Left lobe of liver (tissue), 2 donors: ENCODE measurements at regions not wholly inside any gene's neighbourhood (a gene's known extent, or its start where the extent isn't known, plus 50 kb on each side); places are given as distances from the start of the nearest gene placed in this dataset.
"Not testable (repeated sequence)": the region's sequence is repeated elsewhere in the genome, so short reads cannot be mapped to it uniquely, and the experiment has no call there.

Source experiments
- ATAC-seq: fragments of 200-7000 bp; cut with Tn5 transposase; one replicate; pipeline ENCODE4 v1.9.1; 2020; ENCODE audit warnings: mild to moderate bottlenecking, moderate library complexity
- DNase-seq: peaks from one replicate; pipeline ENCODE4 v3.0.0-alpha.2; 2020; ENCODE audit warnings: low spot score
- donor health status: DM: no; HTN: no; CAD: no; lungs with moderate emphysema.
- donor health status: DM: no; HTN: yes; CAD: no.

DNA sequence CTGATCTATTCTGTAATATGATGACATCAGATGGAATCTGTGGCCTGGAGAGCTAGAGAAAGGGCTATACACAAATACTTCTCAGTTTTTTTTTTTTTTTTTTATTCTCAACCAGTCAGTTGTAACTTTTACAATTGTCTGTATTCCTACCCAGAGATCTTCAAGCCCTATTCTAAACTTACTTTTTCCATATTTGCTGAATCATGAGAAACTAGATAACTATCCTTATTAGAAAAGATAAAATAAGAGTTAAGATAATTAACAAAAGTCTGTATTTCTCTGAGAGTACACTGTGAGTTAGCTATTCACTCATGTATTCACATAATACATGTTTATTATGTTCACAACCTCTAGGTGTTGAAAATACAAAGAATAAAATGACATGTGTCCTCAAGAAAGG lies 1575.9 kb downstream of the EFNA5 start:
- DNase-seq (no peak), ATAC-seq (no peak)

DNA sequence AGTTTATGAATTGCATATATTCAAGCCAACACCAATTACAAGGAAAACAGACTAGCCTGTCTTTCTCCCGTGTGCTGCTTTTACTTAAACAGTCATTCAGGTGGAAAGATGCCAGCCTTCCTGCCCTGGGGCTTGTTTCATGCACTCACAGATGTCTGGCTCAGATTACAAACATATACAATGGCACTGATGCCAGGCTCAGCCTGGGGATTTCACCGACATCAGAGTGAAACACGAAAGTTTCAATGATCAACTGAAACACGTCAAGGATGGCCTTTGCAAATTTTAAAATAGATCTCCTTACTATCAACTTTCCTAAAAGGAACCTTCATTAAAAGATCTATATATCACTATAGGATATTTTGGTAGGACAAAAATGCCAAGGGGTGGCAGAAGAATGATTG lies 1576.5 kb downstream of the EFNA5 start:
- DNase-seq (no peak), ATAC-seq (no peak)

GRCh38 chr5:106093134-106093533 lies 1577.6 kb downstream of the EFNA5 start:
- DNase-seq: no peak
- ATAC-seq: no peak

DNA sequence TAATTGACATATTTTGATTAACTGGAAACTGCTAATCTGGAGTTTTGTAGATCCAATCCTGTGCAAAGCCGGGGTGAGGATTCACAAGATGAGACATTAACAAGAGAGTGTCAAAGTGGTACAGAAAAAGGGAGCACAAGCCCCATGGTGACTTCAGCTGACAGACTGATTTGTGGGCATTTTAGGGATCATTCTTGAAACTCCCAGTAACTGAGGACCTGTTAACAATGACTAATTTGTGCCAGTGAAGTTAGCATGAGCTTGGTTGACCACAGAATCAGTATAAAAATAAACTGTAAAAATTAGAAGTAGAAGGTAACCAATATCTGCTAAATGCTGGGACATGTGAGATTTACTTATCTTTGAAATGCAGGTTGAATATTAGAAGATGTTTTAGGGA lies 1578.3 kb downstream of the EFNA5 start:
- DNase-seq (no peak), ATAC-seq (no peak)

DNA sequence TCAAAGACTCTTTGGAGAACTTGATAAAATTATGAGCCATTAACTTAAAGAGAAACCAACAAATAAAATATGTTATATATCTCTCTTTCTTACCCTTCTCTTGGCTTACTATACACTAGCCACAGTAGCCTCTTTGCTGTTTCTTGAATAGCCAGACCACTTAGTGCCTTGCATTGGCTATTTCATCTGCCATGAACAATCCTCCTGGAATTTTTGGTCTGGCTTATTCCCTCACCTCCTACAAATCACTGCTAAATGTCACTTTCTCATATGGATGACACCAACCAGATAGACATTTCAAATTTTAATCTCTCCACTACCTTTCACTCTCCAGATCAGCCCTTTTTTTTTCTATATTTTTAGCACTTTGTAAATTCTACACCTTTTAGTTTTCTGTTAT lies 1581.7 kb downstream of the EFNA5 start:
- DNase-seq: no peak
- ATAC-seq: no peak

- DNase-seq: no peak
- ATAC-seq: no peak
These were observed 1582.3 kb downstream of the EFNA5 start for GRCh38 chr5:106088462-106088861.

DNA sequence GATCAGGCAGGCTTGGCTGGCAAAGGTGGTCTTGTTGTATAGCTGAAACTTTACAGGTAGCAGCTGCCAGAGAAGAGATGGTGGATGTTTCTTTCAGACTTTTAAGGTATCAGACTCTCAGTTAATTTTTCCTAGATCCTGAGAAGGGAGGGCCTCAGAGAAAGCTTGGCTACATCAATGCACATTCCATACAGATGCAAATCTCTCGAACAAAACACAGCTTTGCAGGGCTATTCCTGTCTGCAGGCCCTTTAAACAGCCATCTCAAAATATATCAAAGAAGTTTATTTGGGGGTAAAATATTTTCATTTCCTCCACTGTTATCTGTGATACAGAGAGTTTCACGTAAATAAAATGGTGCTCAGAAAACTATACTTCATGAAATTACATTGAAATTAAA lies 1584.4 kb downstream of the EFNA5 start:
- no peak for DNase-seq
- ATAC-seq: no peak

GRCh38 chr5:106085556-106085955 lies 1585.2 kb downstream of the EFNA5 start:
- DNase-seq: no peak

DNA sequence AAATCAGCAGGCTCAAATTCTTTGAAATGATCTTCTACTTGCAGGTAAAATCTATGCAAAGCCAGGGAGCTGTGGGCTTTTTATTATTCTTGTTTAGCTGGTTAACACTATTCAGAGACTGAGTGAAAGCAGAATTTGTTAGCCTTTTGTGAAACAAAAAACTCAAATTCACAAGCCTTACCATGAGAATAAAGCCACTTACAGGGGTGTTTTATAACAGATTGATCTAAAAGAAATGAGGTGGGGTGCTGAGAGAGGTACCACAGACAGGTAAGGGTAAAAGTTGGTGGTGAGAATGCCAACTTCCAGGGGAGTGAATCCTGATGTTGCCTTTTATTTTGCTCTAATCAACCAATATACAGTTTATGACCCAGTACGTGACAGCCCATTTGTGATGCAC lies 1585.6 kb downstream of the EFNA5 start:
- no peak for ATAC-seq
- DNase-seq: no peak

More at GRCh38 chr5:106085556-106085955, 1585.2 kb downstream of the EFNA5 start:
- no peak for ATAC-seq

- no peak for DNase-seq
- ATAC-seq: no peak
These were observed 1590.2 kb downstream of the EFNA5 start for GRCh38 chr5:106080535-106080934.

DNA sequence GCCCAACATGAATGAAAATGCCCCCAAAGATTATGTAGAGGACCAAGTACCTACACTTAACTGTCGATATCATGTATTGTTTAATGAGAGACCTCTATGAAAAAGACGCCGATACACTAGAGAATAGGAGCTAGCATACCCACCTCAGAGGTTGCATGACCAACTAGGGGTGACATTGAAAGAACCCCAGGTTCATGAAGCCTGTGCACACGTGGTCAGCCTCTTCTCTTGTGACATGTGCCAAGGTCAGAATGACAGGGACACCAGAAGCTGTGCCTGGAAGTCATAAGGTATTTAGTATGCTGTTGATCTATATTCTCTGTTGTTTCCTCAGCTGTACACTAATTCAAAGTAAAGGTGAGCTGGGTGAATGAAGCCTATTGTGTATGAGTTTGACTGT lies 1594.1 kb downstream of the EFNA5 start:
- ATAC-seq: no peak
- no peak for DNase-seq

GRCh38 chr5:106072208-106072607 lies 1598.5 kb downstream of the EFNA5 start:
- DNase-seq: no peak
- no peak for ATAC-seq

GRCh38 chr5:106047341-106047740 lies 1623.4 kb downstream of the EFNA5 start:
- ATAC-seq: no peak
- no peak for DNase-seq

GRCh38 chr5:106032069-106032468 lies 1638.7 kb downstream of the EFNA5 start:
- DNase-seq, ATAC-seq: not testable (repeated sequence)

- DNase-seq: no peak
- ATAC-seq: no peak
These were observed 1642.4 kb downstream of the EFNA5 start for GRCh38 chr5:106028314-106028713.

- ATAC-seq (no peak), DNase-seq (no peak)
These were observed 1649.8 kb downstream of the EFNA5 start for GRCh38 chr5:106020894-106021293.

GRCh38 chr5:106019261-106019660 lies 1651.5 kb downstream of the EFNA5 start:
- no peak for DNase-seq
- ATAC-seq: no peak

GRCh38 chr5:106017243-106017857 lies 1653.4 kb downstream of the EFNA5 start:
- ATAC-seq (no peak), DNase-seq (no peak)

- no peak for ATAC-seq
- DNase-seq: no peak
These were observed 1656.5 kb downstream of the EFNA5 start for GRCh38 chr5:106014262-106014661.

DNA sequence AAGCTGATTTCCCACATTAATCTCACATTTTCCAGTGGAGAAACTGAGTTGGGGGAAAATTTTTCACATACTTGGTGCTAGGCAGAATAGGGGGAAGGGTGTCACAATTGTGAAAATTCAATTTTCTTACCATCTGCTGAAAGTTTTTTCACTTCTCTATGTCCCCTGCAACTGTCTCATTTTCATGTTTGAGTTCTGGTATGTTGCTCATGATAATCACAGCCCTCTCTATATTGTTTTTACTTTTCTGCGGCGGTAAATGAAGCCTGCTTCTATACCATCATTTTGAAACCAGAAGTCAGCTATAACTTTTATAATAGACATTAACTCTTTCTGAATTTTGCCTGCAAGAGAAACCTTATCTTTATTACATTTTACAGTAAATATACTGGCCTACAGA lies 1664.5 kb downstream of the EFNA5 start:
- ATAC-seq (no peak), DNase-seq (no peak)

DNA sequence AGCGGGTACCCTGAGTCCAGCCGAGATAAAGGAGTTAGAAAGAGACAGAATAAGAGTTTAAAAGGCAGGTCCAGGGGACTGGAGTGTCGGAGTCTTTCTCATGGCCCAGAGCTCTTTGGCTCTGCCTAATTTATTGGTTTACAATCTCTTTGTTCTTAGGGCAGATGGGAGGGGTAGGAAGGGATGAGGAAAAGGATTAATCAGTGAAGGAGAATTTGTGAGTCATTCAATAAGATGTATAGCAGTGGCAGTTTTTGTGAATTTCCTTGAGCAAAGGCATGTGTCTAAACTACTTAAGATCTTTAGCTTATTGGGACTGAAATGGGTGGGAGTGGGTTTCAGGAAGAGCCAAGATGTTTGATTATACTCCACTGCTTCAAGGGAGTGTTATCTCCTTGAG lies 1671.7 kb downstream of the EFNA5 start:
- ATAC-seq, DNase-seq: not testable (repeated sequence)

DNA sequence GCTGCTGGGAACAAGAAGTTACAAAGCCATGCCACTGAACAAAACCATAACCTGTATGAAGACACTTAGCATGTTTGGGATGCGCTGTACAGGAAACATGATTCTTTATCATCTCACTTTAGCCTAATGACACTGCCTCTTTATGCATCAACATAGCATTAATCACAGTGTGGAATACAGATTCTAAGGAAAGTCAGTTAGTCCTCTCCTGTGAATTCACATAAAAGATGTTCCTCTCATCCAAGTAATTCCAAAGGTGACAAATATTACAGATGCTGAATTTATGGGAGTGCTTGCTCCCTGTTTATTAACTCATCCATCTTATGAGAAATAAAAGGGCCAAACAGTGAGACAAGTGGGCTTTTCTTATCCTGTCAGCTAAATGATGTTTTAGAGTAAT lies 1677.7 kb downstream of the EFNA5 start:
- ATAC-seq (no peak), DNase-seq (no peak)

DNA sequence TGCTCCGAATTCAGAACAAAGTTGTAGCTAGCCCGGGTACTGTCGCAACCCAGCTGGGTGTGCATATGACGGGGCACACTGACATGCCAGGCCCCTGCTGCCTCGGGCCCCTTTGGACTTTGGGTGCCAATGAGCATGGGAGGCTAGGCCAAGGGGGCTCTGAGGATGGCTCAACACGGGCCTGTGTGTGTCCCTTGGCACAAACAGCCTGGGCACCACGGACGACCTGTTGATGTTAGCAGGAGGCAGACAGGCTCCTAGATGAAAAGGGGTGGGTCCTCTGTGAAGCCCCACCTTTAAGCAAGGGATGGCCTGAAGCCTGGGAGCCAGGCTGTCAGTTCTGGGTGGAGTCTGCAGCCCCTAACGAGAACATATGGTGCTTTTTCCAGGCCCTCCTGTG lies 1688.2 kb downstream of the EFNA5 start:
- DNase-seq (no peak), ATAC-seq (no peak)
